ENCODE measurements at regions not wholly inside any gene's neighbourhood (a gene's known extent, or its start where the extent isn't known, plus 50 kb on each side); places are given as distances from the start of the nearest gene placed in this dataset.

DNA sequence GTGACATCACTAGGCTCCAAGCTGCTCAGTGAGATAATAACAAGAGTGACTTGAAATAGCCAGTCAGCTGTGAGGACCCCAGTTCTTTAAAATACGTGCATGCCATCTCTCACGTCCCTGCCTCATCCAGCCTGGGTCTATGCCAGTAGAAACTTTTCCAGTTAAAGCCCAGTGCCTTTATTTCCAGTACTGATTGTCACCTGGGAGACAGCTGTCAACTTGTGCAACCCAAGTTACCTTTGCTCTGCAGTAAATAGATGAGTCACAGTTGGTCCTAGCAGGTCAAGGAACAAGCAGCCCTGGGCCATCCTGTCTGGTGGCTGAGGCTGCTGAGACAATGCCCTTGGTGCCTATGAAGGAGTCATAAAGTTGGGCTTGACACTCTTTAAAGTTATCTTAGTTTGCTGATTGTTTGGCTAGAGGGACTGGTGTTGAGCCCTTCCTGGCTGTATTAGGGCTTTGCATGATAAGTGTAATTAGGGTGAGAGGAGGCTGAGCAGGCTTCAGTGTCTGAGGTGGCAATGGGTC is 228.7 kb downstream of the LACC1 start (continued):
- TF ChIP-seq ATF5 (CRISPR knock-in tag; IDR thresholded peaks at IDR 0.05; ENCODE audit: low read depth) (no peak), ZNF484 (CRISPR knock-in tag; IDR thresholded peaks at IDR 0.05; ENCODE audit: borderline replicate concordance, low read depth) (no peak), GATAD2A (CRISPR knock-in tag; IDR thresholded peaks at IDR 0.05) (peak; percentile 22; the same call in 1 of the 2 replicates), RFX3 (CRISPR knock-in tag; IDR thresholded peaks at IDR 0.05) (peak; percentile 82), REPIN1 (CRISPR knock-in tag; IDR thresholded peaks at IDR 0.05; ENCODE audit: borderline replicate concordance, low read depth) (no peak), PTBP1 (IDR thresholded peaks at IDR 0.05; ENCODE audit: low read depth, low read length, poor library complexity, severe bottlenecking) (no peak), NFRKB (IDR thresholded peaks at IDR 0.05) (no peak), ZNF878 (CRISPR knock-in tag; IDR thresholded peaks at IDR 0.05) (no peak), SMAD1 (CRISPR knock-in tag; IDR thresholded peaks at IDR 0.05; ENCODE audit: borderline replicate concordance, low read depth) (no peak), ZNF768 (CRISPR knock-in tag; IDR thresholded peaks at IDR 0.05) (no peak), TCF12 (IDR thresholded peaks at IDR 0.05) (no peak), TCF12 (CRISPR knock-in tag; IDR thresholded peaks at IDR 0.05) (no peak), NR1H2 (CRISPR knock-in tag; IDR thresholded peaks at IDR 0.05; ENCODE audit: borderline replicate concordance, low read depth) (no peak), RBM39 (IDR thresholded peaks at IDR 0.05; ENCODE audit: low read depth, low read length, poor library complexity, severe bottlenecking) (no peak), FOXP1 (IDR thresholded peaks at IDR 0.05) (no peak), FOXP1 (CRISPR knock-in tag; IDR thresholded peaks at IDR 0.05) (peak; percentile 64), GABPA (IDR thresholded peaks at IDR 0.05; ENCODE audit: low read depth, low read length) (no peak), GABPA (CRISPR knock-in tag; IDR thresholded peaks at IDR 0.05; ENCODE audit: low read depth) (0 out of 2 replicates have a peak, but pooled peaks have one; percentile 23), CEBPB (IDR thresholded peaks at IDR 0.05; ENCODE audit: borderline replicate concordance, low read depth, low read length) (peak; percentile 94), NPAS2 (CRISPR knock-in tag; IDR thresholded peaks at IDR 0.05; ENCODE audit: borderline replicate concordance) (no peak), HBP1 (CRISPR knock-in tag; IDR thresholded peaks at IDR 0.05; ENCODE audit: low read depth) (peak; percentile 57; the same call in 1 of the 2 replicates), ETV6 (CRISPR knock-in tag; conservative IDR thresholded peaks at IDR 0.05) (no peak), ZNF720 (CRISPR knock-in tag; IDR thresholded peaks at IDR 0.05) (no peak), ZNF354B (CRISPR knock-in tag; IDR thresholded peaks at IDR 0.05) (no peak), ATAD3A (CRISPR knock-in tag; IDR thresholded peaks at IDR 0.05) (no peak)
- TF ChIP-seq, protein P1, sequence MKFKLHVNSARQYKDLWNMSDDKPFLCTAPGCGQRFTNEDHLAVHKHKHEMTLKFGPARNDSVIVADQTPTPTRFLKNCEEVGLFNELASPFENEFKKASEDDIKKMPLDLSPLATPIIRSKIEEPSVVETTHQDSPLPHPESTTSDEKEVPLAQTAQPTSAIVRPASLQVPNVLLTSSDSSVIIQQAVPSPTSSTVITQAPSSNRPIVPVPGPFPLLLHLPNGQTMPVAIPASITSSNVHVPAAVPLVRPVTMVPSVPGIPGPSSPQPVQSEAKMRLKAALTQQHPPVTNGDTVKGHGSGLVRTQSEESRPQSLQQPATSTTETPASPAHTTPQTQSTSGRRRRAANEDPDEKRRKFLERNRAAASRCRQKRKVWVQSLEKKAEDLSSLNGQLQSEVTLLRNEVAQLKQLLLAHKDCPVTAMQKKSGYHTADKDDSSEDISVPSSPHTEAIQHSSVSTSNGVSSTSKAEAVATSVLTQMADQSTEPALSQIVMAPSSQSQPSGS (CRISPR knock-in tag; IDR thresholded peaks at IDR 0.05), result no peak
- TF ChIP-seq, protein P2, sequence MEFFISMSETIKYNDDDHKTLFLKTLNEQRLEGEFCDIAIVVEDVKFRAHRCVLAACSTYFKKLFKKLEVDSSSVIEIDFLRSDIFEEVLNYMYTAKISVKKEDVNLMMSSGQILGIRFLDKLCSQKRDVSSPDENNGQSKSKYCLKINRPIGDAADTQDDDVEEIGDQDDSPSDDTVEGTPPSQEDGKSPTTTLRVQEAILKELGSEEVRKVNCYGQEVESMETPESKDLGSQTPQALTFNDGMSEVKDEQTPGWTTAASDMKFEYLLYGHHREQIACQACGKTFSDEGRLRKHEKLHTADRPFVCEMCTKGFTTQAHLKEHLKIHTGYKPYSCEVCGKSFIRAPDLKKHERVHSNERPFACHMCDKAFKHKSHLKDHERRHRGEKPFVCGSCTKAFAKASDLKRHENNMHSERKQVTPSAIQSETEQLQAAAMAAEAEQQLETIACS (CRISPR knock-in tag; IDR thresholded peaks at IDR 0.05), result no peak
- TF ChIP-seq, protein P3, sequence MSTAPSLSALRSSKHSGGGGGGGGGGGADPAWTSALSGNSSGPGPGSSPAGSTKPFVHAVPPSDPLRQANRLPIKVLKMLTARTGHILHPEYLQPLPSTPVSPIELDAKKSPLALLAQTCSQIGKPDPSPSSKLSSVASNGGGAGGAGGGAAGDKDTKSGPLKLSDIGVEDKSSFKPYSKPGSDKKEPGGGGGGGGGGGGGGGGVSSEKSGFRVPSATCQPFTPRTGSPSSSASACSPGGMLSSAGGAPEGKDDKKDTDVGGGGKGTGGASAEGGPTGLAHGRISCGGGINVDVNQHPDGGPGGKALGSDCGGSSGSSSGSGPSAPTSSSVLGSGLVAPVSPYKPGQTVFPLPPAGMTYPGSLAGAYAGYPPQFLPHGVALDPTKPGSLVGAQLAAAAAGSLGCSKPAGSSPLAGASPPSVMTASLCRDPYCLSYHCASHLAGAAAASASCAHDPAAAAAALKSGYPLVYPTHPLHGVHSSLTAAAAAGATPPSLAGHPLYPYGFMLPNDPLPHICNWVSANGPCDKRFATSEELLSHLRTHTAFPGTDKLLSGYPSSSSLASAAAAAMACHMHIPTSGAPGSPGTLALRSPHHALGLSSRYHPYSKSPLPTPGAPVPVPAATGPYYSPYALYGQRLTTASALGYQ (CRISPR knock-in tag; IDR thresholded peaks at IDR 0.05), result no peak
